Activated CD4-positive, alpha-beta T cell treated with anti-CD3 and anti-CD28 coated beads, Interleukin-2, amount 10 ng/mL, durations not matched to agents 7 days and 5 days (primary cell): ENCODE measurements at regions not wholly inside any gene's neighbourhood (a gene's known extent, or its start where the extent isn't known, plus 50 kb on each side); places are given as distances from the start of the nearest gene placed in this dataset.

Experiments used
- CTCF ChIA-PET: fragments of 350-600 bp; sonication (Branson Sonifier 250); formaldehyde crosslinking; loops from one replicate; lab custom pipeline; 2021; ENCODE audit warnings: antibody characterized with exemption; lab: Charles Lee
- POLR2A ChIA-PET: fragments of 350-600 bp; sonication (Branson Sonifier 250); formaldehyde crosslinking; loops from one replicate; lab custom pipeline; 2021; ENCODE audit warnings: antibody characterized with exemption; lab: Charles Lee
- DNase-seq: peaks from one replicate; pipeline ENCODE4 v3.0.0-alpha.2; 2020
- H3K27ac Mint-ChIP-seq: one replicate; pipeline ENCODE4 v1.8.0; 2021; ENCODE audit warnings: mild to moderate bottlenecking, moderate library complexity, mixed read lengths
- H3K27me3 Mint-ChIP-seq: one replicate; pipeline ENCODE4 v1.8.0; 2021; ENCODE audit warnings: mixed read lengths
- H3K36me3 Mint-ChIP-seq: one replicate; pipeline ENCODE4 v1.8.0; 2021; ENCODE audit warnings: low read depth, mixed read lengths
- H3K4me1 Mint-ChIP-seq: one replicate; pipeline ENCODE4 v1.8.0; 2021; ENCODE audit warnings: mixed read lengths
- H3K4me3 Mint-ChIP-seq: one replicate; pipeline ENCODE4 v1.8.0; 2021; ENCODE audit warnings: mild to moderate bottlenecking, moderate library complexity, mixed read lengths
- H3K9me3 Mint-ChIP-seq: one replicate; pipeline ENCODE4 v1.8.0; 2021; ENCODE audit warnings: mixed read lengths

DNA sequence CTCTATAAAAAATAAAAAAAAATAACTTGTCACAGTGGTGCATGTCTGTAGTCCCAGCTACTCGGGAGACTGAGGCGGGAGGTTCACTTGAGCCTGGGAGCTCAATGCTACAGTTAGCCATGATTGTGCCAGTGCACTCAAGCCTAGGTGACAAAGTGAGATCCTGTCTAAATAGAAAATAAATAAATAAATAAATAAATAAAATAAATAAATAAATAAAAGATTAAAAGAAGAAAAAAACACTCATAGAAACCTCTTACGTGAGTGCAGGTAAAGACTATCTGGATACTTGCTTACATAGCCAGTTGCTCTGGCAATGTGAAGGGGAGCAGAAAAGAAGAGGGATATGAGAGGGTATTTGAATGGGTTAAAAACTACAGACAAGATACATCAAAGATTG, 242.5 kb upstream of the PCDH15 start:
- ChIA-PET CTCF (no interaction called here), POLR2A (no interaction called here)
- no peaks in the 10 kb centered on the region for H3K36me3 Mint-ChIP-seq

GRCh38 chr10:55033061-55033460, 232.0 kb upstream of the PCDH15 start:
- no peak overlapping the region for H3K4me3 Mint-ChIP-seq
- H3K4me1 Mint-ChIP-seq: no peaks in the 10 kb centered on the region
- POLR2A ChIA-PET: no interaction called here
- CTCF ChIA-PET: no interaction called here
- no peak for DNase-seq
- H3K27ac Mint-ChIP-seq: no peak overlapping the region
- H3K27me3 Mint-ChIP-seq: no peaks in the 10 kb centered on the region
- no peaks in the 10 kb centered on the region for H3K9me3 Mint-ChIP-seq
- no peaks in the 10 kb centered on the region for H3K36me3 Mint-ChIP-seq

More for the DNA sequence above, 242.5 kb upstream of the PCDH15 start:
- Mint-ChIP-seq H3K27me3 (no peaks in the 10 kb centered on the region), H3K4me1 (no peaks in the 10 kb centered on the region), H3K27ac (no peak overlapping the region), H3K4me3 (no peak overlapping the region), H3K9me3 (no peaks in the 10 kb centered on the region)
- DNase-seq: no peak

DNA sequence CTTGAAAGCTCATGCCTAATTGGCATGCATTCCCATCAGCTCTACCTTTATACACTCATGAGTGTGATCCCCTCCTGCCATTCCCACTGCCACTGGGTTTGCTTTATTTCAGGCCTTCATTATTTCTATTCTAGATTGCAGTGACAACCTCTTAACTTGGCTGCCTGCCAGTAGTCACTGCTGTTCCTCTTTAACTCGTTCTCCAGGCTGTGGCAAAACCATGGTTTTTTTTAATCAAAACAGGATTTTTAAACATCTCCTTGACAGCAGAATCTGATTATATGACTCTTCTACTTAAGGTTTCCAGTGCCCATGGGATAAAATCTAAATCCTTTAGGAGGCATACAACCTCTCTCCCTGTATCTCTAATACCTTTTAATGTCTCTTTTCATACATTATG, 223.7 kb upstream of the PCDH15 start:
- no peak for DNase-seq
- no peaks in the 10 kb centered on the region for H3K9me3 Mint-ChIP-seq
- H3K4me1 Mint-ChIP-seq: no peaks in the 10 kb centered on the region
- no peaks in the 10 kb centered on the region for H3K27me3 Mint-ChIP-seq
- ChIA-PET POLR2A (no interaction called here), CTCF (no interaction called here)
- no peak overlapping the region for H3K4me3 Mint-ChIP-seq
- H3K27ac Mint-ChIP-seq: no peak overlapping the region
- H3K36me3 Mint-ChIP-seq: no peaks in the 10 kb centered on the region

DNA sequence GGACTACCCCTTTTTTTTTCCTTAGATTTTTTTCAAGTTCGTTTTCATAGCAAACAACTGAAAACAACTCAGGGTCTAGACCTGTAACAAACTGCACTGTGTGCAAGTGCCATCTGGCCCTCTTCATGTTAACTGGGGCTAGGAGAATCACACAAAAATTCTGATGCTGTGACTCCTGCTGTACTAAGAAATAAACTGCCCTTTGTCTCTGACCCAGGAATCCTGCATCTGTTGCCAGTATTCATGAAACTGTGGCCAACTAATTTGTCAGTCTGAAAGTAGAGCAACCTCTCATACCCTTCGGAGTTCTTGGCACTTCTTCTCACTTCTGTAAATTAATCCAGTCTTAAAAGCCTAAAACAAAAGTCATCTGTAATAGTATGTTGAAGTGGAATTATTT, 218.4 kb upstream of the PCDH15 start:
- ChIA-PET POLR2A (no interaction called here), CTCF (no interaction called here)
- Mint-ChIP-seq H3K36me3 (no peaks in the 10 kb centered on the region), H3K4me3 (no peak overlapping the region), H3K9me3 (peaks cover 2% of the 10 kb centered on the region), H3K27ac (no peak overlapping the region), H3K27me3 (no peaks in the 10 kb centered on the region), H3K4me1 (no peaks in the 10 kb centered on the region)
- no peak for DNase-seq

GRCh38 chr10:55013318-55013717, 212.3 kb upstream of the PCDH15 start:
- Mint-ChIP-seq H3K4me1 (no peaks in the 10 kb centered on the region), H3K36me3 (no peaks in the 10 kb centered on the region), H3K27me3 (no peaks in the 10 kb centered on the region), H3K4me3 (no peak overlapping the region), H3K9me3 (no peaks in the 10 kb centered on the region), H3K27ac (no peak overlapping the region)
- no peak for DNase-seq
- POLR2A ChIA-PET: no interaction called here
- CTCF ChIA-PET: no interaction called here

DNA sequence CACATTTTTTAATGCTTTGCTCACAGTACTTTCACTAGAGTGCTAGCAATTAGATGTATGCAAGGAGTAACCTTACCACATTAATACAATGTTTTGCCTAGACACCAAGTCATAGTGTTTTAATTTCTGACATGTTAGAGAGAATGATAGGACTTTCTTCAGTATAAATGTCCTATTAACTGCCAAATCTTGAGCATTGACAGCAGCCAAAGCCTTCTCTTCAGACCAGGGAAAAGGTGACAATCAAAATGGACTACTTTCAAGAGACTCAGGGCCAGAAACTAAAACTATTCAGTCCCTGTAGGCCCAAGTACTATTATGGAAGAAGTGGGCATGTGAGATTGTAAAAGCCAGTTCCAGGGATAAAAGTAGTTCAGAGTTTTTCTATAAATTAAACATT, 201.4 kb upstream of the PCDH15 start:
- no peak for DNase-seq
- Mint-ChIP-seq H3K36me3 (no peaks in the 10 kb centered on the region), H3K27ac (no peak overlapping the region), H3K9me3 (peaks cover 8% of the 10 kb centered on the region), H3K4me1 (no peaks in the 10 kb centered on the region), H3K4me3 (no peak overlapping the region), H3K27me3 (no peaks in the 10 kb centered on the region)
- ChIA-PET CTCF (no interaction called here), POLR2A (no interaction called here)

- POLR2A ChIA-PET: no interaction called here
- H3K27ac Mint-ChIP-seq: no peak overlapping the region
- H3K9me3 Mint-ChIP-seq: peaks cover 9% of the 10 kb centered on the region
- no peaks in the 10 kb centered on the region for H3K36me3 Mint-ChIP-seq
- CTCF ChIA-PET: no interaction called here
- no peaks in the 10 kb centered on the region for H3K27me3 Mint-ChIP-seq
- no peaks in the 10 kb centered on the region for H3K4me1 Mint-ChIP-seq
- H3K4me3 Mint-ChIP-seq: no peak overlapping the region
- DNase-seq: no peak
These were observed 200.4 kb upstream of the PCDH15 start for GRCh38 chr10:55001422-55001821.

GRCh38 chr10:54993148-54993547, 192.1 kb upstream of the PCDH15 start:
- Mint-ChIP-seq H3K27me3 (no peaks in the 10 kb centered on the region), H3K9me3 (peaks cover 2% of the 10 kb centered on the region), H3K27ac (no peak overlapping the region), H3K36me3 (no peaks in the 10 kb centered on the region), H3K4me1 (no peaks in the 10 kb centered on the region), H3K4me3 (no peak overlapping the region)
- CTCF ChIA-PET: no interaction called here
- POLR2A ChIA-PET: no interaction called here
- no peak for DNase-seq

- Mint-ChIP-seq H3K27me3 (no peaks in the 10 kb centered on the region), H3K4me1 (no peaks in the 10 kb centered on the region), H3K9me3 (no peaks in the 10 kb centered on the region), H3K4me3 (no peak overlapping the region), H3K36me3 (no peaks in the 10 kb centered on the region), H3K27ac (no peak overlapping the region)
- CTCF ChIA-PET: no interaction called here
- no peak for DNase-seq
- POLR2A ChIA-PET: no interaction called here
These were observed 184.7 kb upstream of the PCDH15 start for GRCh38 chr10:54985732-54986131.

- ChIA-PET POLR2A (no interaction called here), CTCF (no interaction called here)
- Mint-ChIP-seq H3K27me3 (no peaks in the 10 kb centered on the region), H3K4me1 (no peaks in the 10 kb centered on the region), H3K9me3 (no peaks in the 10 kb centered on the region), H3K4me3 (no peak overlapping the region), H3K36me3 (no peaks in the 10 kb centered on the region), H3K27ac (no peak overlapping the region)
- no peak for DNase-seq
These were observed 182.2 kb upstream of the PCDH15 start for GRCh38 chr10:54983255-54983654.

- Mint-ChIP-seq H3K27me3 (no peaks in the 10 kb centered on the region), H3K9me3 (peaks cover 4% of the 10 kb centered on the region), H3K4me1 (no peaks in the 10 kb centered on the region), H3K27ac (no peak overlapping the region), H3K36me3 (no peaks in the 10 kb centered on the region), H3K4me3 (no peak overlapping the region)
- ChIA-PET POLR2A (no interaction called here), CTCF (no interaction called here)
- no peak for DNase-seq
These were observed 161.3 kb upstream of the PCDH15 start for GRCh38 chr10:54962134-54962900.

- ChIA-PET CTCF (no interaction called here), POLR2A (no interaction called here)
- Mint-ChIP-seq H3K4me3 (no peak overlapping the region), H3K27ac (no peak overlapping the region), H3K9me3 (peaks cover 4% of the 10 kb centered on the region), H3K4me1 (no peaks in the 10 kb centered on the region), H3K27me3 (no peaks in the 10 kb centered on the region), H3K36me3 (no peaks in the 10 kb centered on the region)
- no peak for DNase-seq
These were observed 160.0 kb upstream of the PCDH15 start for GRCh38 chr10:54961040-54961439.

DNA sequence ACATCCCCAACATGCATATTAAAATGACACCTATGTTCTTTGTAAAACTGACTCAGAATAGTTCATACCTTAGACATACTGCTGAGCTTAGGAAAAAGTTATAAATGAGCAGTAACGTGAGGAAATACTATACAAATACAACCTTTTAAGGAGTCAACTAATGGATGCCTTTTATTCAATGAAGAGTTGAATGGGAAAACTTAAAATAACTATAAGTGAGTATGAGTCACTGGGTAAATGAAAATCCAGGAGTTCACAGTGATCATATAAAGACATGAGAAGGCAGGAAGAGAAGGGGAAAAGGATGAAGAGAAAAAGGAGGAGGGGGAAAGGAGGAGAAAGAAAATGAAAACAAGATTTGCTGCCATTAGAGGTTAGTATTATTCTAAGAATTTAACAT, 157.8 kb upstream of the PCDH15 start:
- POLR2A ChIA-PET: no interaction called here
- H3K36me3 Mint-ChIP-seq: no peaks in the 10 kb centered on the region
- H3K4me3 Mint-ChIP-seq: no peak overlapping the region
- DNase-seq: no peak
- H3K27ac Mint-ChIP-seq: no peak overlapping the region
- H3K4me1 Mint-ChIP-seq: no peaks in the 10 kb centered on the region
- no peaks in the 10 kb centered on the region for H3K27me3 Mint-ChIP-seq
- peaks cover 4% of the 10 kb centered on the region for H3K9me3 Mint-ChIP-seq
- CTCF ChIA-PET: no interaction called here

GRCh38 chr10:54947605-54948004, 146.6 kb upstream of the PCDH15 start:
- no peaks in the 10 kb centered on the region for H3K27me3 Mint-ChIP-seq
- H3K36me3 Mint-ChIP-seq: no peaks in the 10 kb centered on the region
- no peak overlapping the region for H3K27ac Mint-ChIP-seq
- ChIA-PET CTCF (no interaction called here), POLR2A (no interaction called here)
- no peak overlapping the region for H3K4me3 Mint-ChIP-seq
- H3K9me3 Mint-ChIP-seq: no peaks in the 10 kb centered on the region
- no peak for DNase-seq
- no peaks in the 10 kb centered on the region for H3K4me1 Mint-ChIP-seq
